GM21723 (cell line): ENCODE measurements at regions not wholly inside any gene's neighbourhood (a gene's known extent, or its start where the extent isn't known, plus 50 kb on each side); places are given as distances from the start of the nearest gene placed in this dataset.
A peak's percentile ranks its signal among the peaks of the same experiment; 100 is the strongest.

Experiments used
- ATAC-seq: cut with Tn5 transposase; IDR thresholded peaks from one replicate; pipeline ENCODE4 v1.9.1; 2021; ENCODE audit warnings: mild to moderate bottlenecking, moderate library complexity; ENCODE audit not compliant: unreplicated experiment

GRCh38 chr12:91346827-91347226, 164.2 kb upstream of the DCN start:
- ATAC-seq = no peak

GRCh38 chr12:91344408-91344807, 161.8 kb upstream of the DCN start:
- no peak for ATAC-seq

GRCh38 chr12:91343010-91343409, 160.4 kb upstream of the DCN start:
- ATAC-seq = no peak

DNA sequence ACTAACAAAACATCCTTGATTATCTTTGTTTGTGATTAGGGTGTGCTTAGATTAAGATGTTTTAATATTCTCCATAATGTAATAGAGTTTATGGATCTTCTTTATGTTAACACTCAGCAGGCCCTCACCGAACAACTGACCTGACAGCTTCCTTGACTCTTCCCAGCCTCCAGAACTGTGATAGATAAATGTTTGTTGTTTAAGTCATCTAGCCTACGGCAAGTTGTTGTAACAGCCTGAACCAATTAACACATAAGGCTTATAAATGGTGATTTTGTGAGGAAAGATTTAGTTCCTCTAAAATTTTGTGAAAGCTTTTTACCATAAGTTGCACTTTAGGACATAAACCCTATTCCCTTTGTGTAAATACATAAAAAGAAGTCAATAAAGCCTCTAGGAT, 156.5 kb upstream of the DCN start:
- ATAC-seq = no peak

GRCh38 chr12:91335699-91336098, 153.1 kb upstream of the DCN start:
- ATAC-seq = no peak

DNA sequence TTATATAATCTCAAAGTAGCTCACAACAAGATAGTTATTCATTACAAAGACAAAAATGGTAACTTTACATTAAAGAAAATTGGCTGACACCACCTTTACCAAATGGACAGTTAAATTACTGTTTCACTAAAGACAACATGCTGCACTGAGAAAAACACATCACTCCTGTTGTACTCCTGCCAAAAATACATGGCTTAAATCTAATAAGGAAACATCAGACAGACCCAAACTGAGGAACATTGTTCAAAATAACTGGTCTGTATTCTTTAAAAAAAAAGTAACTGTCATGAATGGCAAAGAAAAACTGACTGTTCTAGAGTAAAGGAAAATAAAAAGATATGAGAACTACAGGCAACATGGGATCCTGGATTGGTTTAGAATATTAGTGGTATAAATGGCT, 151.3 kb upstream of the DCN start:
- no peak for ATAC-seq

- ATAC-seq = no peak
These were observed 149.7 kb upstream of the DCN start for GRCh38 chr12:91332302-91332701.

DNA sequence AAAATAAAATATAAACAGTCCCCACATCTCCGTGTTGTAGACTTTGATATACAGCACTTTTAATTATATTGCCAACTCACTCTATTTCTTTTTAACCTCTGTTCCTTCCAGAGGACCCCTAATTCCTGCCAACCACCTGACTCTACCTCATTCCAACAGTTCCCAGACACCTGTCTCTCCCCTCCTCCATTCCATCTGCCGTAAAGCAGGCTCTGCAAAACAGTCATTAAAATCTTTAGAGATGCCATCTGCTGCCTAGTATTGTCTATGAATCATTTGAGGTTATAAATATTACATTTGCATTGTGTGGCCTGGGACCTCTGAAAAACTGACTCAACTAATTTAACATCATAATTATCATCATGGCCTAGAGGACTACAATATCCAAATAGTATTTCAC, 148.8 kb upstream of the DCN start:
- no peak for ATAC-seq

DNA sequence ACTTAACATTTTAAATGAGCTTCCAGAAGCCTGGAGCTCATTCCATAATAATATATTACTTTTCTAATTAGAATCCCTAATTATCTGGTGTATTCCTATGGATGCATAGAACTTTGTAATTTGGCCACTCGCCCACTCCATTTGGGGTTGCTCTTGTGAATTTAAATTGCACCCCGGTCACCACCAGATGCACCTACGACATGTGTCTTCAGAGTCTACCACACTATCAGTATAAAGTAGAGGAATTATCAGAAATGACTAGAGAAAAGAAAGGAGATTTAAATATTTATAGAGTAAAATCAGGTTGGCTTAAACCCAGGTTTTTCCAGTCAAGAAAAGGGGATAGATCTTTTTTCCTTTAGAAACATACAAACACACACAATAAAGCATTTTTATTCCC, 145.8 kb upstream of the DCN start:
- ATAC-seq = no peak

DNA sequence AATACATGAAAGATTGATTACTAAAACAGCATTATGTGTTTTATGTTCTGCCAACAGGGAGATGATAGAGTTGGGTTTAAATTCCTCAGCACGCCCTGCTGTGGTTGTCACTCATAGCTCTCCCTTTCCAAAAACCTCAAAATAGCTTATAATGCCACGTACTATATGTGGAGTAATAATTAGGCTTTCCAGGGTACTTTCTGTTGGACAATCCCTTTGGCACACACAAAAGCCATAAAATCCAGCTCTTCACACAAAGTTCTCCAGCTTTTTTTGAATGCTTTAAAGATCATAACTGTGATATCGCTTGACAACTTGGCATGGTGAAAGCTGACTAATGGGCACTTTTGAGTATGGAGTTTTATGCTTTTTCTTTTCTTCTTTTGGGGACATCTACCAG, 145.3 kb upstream of the DCN start:
- no peak for ATAC-seq

- ATAC-seq = no peak
These were observed 144.5 kb upstream of the DCN start for GRCh38 chr12:91327131-91327530.

DNA sequence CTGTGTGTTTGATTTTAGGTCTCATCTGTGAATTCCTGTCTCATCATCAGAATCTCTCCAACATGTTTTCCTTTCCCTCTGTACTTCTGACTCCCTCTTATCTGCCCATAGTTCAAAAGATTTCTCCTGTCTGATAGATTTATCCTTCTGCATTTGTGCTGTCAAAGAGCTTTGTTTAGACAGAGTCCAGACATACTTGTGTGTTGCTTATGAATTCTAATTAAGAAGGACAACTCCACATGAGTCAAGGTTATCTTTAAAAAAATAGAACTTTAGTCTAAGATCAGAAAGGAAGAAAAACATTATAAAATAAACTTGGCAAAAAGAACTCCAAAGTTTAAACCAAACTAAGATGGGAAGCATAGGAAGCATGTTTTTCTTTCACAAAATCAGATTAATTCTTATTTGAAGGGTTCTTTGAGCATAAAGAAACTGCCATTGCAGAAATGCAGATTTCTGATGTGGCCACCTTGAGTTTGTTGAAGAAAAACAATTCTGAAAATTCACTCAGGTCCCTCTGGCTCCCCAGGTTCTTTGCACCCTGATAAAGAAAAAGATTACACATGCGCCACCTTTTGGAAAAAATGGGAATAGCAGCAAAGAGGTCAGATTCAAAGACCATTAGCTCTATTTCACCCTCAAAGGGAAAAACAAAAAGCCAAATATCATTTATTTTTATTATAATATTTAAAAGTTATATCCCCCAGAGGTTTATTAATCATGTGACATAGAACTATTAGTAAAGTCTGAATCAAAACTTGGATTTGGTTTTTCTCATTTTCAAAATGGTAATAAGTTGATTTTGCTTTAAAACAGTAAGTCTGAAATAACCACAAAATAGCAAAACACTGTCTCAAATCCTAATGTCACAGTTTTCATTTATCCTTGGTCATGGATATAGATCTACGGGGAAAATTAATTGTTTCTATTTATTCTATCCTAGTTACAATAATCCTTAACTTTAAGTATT, 143.7 kb upstream of the DCN start:
- peak; percentile 75 for ATAC-seq

DNA sequence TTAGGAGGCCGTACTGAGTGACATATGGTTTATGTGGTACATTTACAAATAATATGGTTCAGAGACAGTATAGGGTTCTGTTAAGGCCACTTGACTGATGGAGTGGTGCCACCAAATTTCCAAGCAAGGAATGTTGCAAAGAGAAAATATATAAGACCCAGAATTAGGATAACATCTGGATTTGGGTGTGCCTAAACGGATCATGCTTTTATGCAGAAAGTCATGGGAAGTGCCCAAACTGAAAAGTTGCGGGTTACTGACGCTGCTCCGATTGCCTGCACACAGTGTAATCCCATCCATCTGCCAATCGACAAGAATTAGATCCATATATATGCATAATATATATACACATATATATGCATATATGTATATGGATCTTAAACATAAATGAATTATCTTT, 138.4 kb upstream of the DCN start:
- no peak for ATAC-seq

DNA sequence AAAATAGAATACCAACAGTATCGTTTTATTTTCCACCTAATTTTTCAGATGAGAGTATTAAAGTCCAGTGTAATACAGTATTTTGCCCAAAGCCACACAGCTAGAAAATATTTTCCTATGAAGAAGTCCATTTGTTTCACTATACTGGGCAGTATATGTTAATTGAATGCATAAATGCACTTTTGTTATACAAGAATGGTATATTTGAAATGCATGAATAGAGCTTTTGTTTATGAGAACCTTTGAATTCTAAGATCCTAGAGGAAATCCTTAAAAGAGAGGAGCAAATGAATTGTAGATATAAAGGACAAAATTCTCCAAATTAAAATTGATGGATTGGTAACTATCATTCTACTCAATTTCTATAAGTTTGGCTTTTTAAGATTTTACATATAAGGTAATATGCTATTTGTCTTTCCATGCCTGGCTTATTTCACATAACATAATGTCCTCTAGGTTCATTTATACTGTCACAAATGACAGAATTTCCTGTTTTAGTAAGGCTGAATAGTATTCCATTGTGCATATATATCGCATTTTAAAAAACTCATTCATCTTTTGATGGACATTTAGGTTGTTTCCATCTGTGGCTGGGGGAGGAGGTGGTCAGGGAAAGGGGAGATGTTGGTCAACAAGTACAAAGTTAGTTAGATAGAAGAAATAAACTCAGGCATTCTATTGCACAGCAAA, 136.6 kb upstream of the DCN start:
- ATAC-seq = no peak

GRCh38 chr12:91317306-91317705, 134.7 kb upstream of the DCN start:
- ATAC-seq = no peak

DNA sequence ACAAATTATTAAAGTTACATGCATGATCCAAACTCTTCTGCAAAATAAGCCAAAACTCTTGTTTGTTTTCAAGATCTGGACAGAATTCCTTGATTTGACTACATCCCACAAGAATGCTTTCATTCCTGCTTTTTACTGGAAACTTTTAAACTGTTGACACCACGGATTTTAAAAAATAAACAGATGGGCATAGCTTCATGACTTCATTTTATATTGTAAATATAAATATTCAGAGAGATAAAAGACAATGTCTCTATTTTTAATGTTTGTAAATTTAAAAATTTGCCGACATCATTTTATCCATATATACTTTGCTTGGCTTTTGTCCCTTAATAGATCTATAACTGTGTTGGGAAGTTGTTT, 134.3 kb upstream of the DCN start:
- no peak for ATAC-seq

DNA sequence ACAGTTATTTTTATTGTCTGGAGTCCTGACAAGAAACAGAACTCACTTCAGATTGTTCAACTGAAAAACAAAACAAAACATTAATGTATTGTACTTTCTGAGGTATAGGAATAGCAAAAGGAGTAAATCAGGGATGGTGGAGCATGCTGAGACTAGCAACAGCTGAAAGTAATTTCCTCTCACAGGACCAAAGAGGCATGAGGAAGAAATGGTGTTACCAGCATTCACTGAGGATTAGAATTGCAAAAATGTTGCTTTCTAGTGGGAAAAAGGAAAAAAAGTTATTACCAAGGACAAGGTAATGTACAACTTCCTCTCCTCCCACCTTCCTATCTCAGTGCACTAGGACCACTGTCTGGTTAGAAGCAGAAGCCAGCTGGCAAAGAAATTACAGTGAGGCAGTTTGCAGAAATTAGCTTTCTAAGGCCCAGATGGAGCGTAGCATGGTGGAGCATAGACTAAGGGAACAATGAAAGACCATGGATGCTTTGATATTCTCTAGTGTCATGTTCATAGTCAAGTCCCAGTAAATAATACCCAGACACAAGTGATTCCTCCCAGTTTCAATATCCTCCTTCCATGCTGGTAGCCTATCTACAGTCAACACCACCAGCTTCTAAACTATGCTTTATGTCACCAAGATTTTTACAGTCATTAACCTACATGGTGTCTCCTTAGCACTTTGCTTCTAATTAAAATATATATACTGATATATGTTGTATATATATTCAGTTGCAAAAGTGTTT, 133.7 kb upstream of the DCN start:
- ATAC-seq = no peak

- no peak for ATAC-seq
These were observed 128.5 kb upstream of the DCN start for GRCh38 chr12:91311081-91311480.

DNA sequence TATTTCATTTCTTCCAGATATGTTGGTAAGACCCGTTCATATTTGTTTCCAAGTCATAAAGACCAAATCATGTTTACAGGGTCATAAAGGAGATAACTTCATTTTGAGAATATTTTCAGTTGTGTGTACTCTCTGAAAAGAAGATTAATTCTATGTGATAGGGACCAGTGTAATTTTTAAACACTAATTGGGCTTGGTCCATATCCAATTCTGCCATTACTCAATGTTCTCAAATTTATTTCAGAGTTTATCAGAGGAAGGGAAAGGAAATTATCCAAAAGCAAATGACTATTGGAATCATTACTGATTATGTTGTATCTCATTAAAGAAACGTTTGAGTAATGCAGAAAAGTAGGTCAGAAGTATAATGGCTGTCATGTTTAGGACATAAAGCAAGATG, 126.8 kb upstream of the DCN start:
- no peak for ATAC-seq

- no peak for ATAC-seq
These were observed 125.5 kb upstream of the DCN start for GRCh38 chr12:91307957-91308670.

- ATAC-seq = no peak
These were observed 107.7 kb upstream of the DCN start for GRCh38 chr12:91290354-91290753.
